GM19240 (cell line): ENCODE measurements at regions not wholly inside any gene's neighbourhood (a gene's known extent, or its start where the extent isn't known, plus 50 kb on each side); places are given as distances from the start of the nearest gene placed in this dataset.

Experiments used
- DNase-seq: peaks from one replicate; pipeline ENCODE4 v3.0.0; 2011; ENCODE audit warnings: low spot score; ENCODE audit not compliant: insufficient read length

GRCh38 chr11:97389270-97389669 lies 999.5 kb downstream of the JRKL start:
- DNase-seq, result no peak

GRCh38 chr11:97398246-97398645 lies 1008.4 kb downstream of the JRKL start:
- DNase-seq, result no peak

- DNase-seq, result no peak
Measured at GRCh38 chr11:97409141-97409540, 1019.3 kb downstream of the JRKL start.

GRCh38 chr11:97414801-97415200 lies 1025.0 kb downstream of the JRKL start:
- DNase-seq, result no peak

- no peak for DNase-seq
Measured at GRCh38 chr11:97419729-97420128, 1029.9 kb downstream of the JRKL start.

GRCh38 chr11:97428247-97428790 lies 1038.5 kb downstream of the JRKL start:
- DNase-seq, result no peak

GRCh38 chr11:97430877-97431276 lies 1041.1 kb downstream of the JRKL start:
- no peak for DNase-seq

- DNase-seq, result no peak
Measured at GRCh38 chr11:97432926-97433325, 1043.1 kb downstream of the JRKL start.

GRCh38 chr11:97445561-97445960 lies 1055.7 kb downstream of the JRKL start:
- DNase-seq, result no peak

- DNase-seq, result no peak
Measured at GRCh38 chr11:97451441-97451840, 1061.6 kb downstream of the JRKL start.

GRCh38 chr11:97454988-97455387 lies 1065.2 kb downstream of the JRKL start:
- DNase-seq, result no peak

GRCh38 chr11:97460091-97460490 lies 1070.3 kb downstream of the JRKL start:
- DNase-seq, result no peak

- DNase-seq, result no peak
Measured at GRCh38 chr11:97461044-97461880, 1071.4 kb downstream of the JRKL start.

- no peak for DNase-seq
Measured at GRCh38 chr11:97461934-97462333, 1072.1 kb downstream of the JRKL start.

- DNase-seq, result no peak
Measured at GRCh38 chr11:97463891-97464290, 1074.1 kb downstream of the JRKL start.

GRCh38 chr11:97471480-97471879 lies 1081.7 kb downstream of the JRKL start:
- no peak for DNase-seq

GRCh38 chr11:97487387-97487786 lies 1097.6 kb downstream of the JRKL start:
- DNase-seq, result no peak

- no peak for DNase-seq
Measured at GRCh38 chr11:97498891-97499290, 1109.1 kb downstream of the JRKL start.

- no peak for DNase-seq
Measured at GRCh38 chr11:97502201-97502600, 1112.4 kb downstream of the JRKL start.

GRCh38 chr11:97506076-97506759 lies 1116.4 kb downstream of the JRKL start:
- DNase-seq, result no peak

GRCh38 chr11:97514446-97514845 lies 1124.6 kb downstream of the JRKL start:
- no peak for DNase-seq

- DNase-seq, result no peak
Measured at GRCh38 chr11:97516688-97517087, 1126.9 kb downstream of the JRKL start.

GRCh38 chr11:97525273-97525672 lies 1135.5 kb downstream of the JRKL start:
- no peak for DNase-seq
